GM19043 (cell line): ENCODE measurements at regions not wholly inside any gene's neighbourhood (a gene's known extent, or its start where the extent isn't known, plus 50 kb on each side); places are given as distances from the start of the nearest gene placed in this dataset.
A peak's percentile ranks its signal among the peaks of the same experiment; 100 is the strongest.
"Not testable (repeated sequence)": the region's sequence is repeated elsewhere in the genome, so short reads cannot be mapped to it uniquely, and the experiment has no call there.

Source experiments
- ATAC-seq: cut with Tn5 transposase; IDR thresholded peaks from one replicate; pipeline ENCODE4 v1.9.1; 2021; ENCODE audit warnings: low read depth; ENCODE audit not compliant: unreplicated experiment

- no peak for ATAC-seq
Measured at GRCh38 chr13:44887515-44887914, 101.8 kb downstream of the NUFIP1 start.

DNA sequence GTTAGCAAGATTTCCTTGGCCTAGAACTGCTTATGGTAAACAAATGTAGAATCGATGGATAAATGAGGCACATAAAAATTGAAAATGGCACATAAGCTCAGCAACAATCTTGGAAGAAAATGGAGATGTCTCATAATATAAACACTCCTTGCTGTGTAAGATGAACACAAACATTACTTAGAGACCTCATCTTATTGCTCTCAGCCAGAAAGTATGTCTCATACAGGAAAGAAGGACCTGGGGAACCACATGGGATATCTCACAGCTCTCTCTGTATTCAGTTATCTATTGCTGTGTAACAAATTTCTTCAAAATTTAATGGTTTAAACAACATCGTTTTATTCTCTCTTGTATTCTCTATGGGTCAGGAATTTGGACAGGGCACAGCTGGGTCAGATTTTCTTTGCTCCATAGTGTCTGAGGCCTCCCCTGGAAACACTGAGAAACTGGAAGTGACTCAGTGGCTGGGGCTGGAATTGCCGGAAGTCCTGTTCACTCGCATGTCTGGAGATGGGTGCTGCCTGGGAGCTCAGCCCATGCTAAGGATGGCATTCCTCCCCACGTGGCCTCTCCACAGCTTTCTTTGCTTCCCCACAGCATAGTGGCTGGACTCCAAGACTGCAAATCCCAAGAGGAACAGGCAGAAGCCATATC lies 105.1 kb downstream of the NUFIP1 start:
- no peak for ATAC-seq

- no peak for ATAC-seq
Measured at GRCh38 chr13:44879452-44880058, 109.7 kb downstream of the NUFIP1 start.

GRCh38 chr13:44876782-44877324 lies 112.4 kb downstream of the NUFIP1 start:
- no peak for ATAC-seq

- ATAC-seq, result no peak
Measured at GRCh38 chr13:44874886-44875630, 114.2 kb downstream of the NUFIP1 start.

DNA sequence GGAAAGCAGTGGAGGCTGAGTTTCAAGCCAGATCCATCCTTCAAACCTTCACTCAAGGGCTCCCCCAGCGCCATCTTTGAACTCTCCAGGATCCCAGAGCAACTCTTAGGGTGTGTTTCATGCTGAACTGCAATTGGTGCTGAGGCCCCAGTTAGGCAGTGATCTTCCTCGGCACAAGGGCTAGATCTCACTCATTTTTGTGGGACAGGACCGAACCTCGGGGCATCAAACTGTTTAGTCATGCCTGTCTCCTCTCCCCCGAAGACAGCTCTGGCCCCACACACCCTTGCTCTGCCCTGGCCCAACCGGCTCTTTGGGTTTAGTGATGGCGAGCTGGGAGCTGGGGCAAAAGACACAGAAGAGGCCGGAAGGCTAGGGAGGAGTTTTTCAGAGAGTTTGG lies 115.1 kb downstream of the NUFIP1 start:
- no peak for ATAC-seq

- ATAC-seq, result no peak
Measured at GRCh38 chr13:44873461-44873860, 115.8 kb downstream of the NUFIP1 start.

GRCh38 chr13:44872751-44873150 lies 116.5 kb downstream of the NUFIP1 start:
- ATAC-seq, result no peak

DNA sequence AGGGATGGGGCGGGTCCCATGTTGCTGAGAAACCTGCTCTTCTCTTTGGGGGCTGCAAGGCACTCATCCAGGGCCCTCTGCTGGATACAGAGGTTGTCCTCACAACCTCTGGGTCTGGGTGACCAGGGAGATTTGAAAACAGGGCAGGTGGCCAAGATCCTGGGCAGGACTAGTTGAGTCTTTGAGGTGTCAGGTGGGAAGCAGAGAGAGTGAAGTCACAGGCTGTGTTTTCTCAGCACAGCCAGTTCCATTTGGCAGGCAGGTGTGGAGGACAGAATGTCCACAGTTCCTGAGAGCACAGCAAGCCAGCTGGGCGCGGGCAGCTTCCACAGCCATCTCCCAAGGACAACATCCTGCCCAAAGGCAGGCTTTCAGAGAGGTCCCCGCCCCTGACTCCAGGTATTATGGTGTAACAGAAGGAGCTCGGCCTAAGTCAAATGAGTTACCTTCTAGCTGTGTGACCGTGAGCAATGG lies 118.8 kb downstream of the NUFIP1 start:
- ATAC-seq, result no peak

DNA sequence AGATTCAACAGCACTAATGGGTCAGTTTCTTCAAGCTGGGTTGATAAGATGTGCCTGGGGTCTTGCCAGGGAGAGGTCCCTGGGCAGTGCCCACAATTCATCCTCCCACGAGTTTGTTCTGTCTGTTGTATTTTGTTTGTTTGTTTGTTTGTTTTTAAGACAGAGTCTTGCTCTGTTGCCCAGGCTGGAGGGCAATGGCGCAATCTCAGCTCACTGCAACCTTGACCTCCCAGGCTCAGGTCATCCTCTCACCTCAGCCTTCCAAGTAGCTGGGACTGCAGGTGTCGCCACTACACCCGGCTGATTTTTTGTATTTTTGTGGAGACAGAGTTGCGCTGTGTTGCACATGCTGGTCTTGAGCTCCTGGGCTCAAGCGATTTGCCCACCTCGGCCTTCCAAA lies 120.1 kb downstream of the NUFIP1 start:
- no peak for ATAC-seq

DNA sequence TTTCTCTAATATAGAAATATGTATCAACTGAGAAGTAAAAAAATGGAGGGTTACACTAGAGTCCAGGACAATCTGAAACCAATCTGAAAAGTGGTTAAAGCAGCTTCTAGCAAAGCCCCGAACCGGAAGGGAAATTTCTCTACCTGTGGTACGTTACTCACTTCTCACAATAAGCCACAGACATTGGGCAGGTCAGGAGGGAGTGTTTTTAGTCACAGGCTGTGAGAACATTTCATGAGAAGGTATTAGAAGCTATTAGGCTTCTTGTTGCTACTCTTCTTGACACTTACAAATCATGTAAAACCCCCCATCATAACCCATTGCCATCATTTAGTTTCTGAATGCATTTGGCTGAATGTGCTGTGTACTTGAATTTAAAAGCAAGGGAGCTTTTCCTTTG lies 120.9 kb downstream of the NUFIP1 start:
- peak; percentile 84 for ATAC-seq

GRCh38 chr13:44867825-44868224 lies 121.4 kb downstream of the NUFIP1 start:
- ATAC-seq, result no peak

GRCh38 chr13:44866411-44866911 lies 122.8 kb downstream of the NUFIP1 start:
- no peak for ATAC-seq

DNA sequence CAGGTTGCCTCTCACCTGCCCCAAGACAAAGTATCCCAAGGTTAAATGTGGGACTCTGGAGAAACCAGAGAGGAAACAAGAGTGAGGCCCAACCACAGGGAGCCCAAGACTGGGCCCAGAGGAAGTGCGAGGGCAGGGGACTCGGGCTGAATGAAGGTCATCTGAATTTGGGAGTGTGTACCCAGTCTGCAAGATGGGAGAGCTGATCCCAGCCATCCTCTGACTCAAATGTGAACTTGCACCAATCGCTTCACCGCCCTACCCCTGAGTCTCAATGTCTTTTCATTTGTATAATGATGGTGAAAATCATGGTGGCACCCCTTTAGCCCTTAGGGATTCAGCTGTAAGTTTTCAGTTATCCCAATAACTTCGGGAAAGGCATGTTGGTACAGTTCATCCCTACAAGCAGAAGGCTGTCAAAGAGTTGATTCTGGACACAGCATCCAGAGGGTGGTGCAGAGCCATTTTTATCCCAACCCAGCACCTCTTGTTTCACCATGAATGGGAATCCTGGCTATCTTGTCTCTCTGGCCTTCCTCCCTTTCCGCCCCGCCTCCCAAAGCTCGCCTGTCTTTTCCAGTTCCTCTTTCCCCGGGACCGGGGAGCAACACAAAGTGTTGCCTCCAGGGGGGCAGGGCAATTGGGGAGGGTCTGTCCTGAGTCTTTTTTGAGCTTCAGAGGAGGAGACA lies 123.4 kb downstream of the NUFIP1 start:
- ATAC-seq, result no peak

GRCh38 chr13:44863641-44864040 lies 125.6 kb downstream of the NUFIP1 start:
- not testable (repeated sequence) for ATAC-seq

GRCh38 chr13:44860454-44860853 lies 128.8 kb downstream of the NUFIP1 start:
- no peak for ATAC-seq

- ATAC-seq, result no peak
Measured at GRCh38 chr13:44857736-44858135, 131.5 kb downstream of the NUFIP1 start.

DNA sequence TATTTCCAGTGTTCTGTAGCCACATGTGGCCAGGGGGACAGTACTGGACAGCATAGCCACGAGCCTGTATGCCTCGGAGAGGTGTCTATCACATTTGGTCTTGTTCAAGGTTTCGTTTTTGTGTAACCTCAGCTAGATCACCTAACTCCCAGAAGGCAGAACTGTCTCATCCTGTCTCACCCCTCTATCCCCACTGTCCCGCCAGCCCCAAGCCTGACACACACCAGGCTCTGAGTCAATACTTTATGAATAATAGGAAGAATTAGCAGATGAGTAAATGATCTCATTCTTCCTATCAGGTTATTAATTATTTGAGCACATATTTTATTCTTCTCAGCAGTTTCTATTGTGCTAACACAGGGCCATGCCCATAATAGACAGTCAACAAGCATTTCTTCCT lies 132.2 kb downstream of the NUFIP1 start:
- no peak for ATAC-seq

DNA sequence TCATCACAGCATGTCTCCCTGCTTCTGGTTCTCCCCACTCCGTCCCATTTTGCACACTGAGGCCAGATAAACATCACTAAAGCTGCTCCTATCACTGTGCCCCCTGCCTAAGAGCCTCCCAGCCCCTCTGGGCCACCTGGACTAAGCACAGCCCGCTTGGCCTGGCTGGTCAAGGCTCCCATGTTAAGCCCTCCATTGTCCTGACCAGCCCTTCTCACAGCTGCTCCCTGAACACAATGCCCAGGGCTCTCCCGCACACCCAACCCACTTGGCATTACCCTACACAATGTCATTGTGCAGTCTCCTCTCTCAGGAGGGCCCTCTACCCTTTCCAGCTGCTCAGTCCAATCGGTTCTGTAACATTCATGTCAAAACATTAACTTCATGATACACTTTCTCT lies 133.4 kb downstream of the NUFIP1 start:
- ATAC-seq, result no peak

DNA sequence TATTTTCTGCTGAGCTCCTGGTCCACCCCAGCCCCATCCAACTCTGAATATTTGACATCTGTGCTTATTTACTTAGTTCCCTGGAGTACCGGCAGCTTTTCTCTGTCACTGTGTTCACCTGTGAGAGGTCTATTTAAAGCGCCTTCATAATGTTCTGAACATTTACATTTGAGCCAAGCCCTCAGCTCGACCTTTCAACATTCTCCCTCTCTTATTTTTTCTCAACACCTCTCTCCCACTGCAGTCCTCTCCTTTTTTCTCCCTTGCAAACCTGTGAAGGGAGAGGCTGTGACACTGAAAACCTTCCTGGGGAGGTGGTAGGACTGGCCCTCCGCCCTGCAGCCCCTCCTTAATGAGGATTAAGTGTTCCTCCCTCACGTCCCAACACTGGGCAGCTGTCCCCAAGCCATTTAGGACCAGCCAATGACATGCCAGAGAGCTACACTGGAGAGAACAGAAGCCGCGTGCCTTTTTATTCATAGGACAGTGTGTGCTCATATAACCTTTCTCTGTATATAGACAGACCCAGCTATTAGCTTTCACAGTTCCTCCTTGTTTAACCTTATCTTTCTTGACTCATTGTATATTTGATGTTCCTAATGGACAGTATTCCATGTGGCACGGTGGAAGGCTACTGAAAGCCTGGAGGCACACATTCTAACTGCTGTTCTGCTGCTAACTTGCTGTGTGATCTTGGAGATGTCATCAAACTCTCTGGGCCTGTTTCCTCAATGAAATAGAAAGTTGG lies 134.8 kb downstream of the NUFIP1 start:
- no peak for ATAC-seq
